SK-N-SH (cell line): ENCODE measurements at regions not wholly inside any gene's neighbourhood (a gene's known extent, or its start where the extent isn't known, plus 50 kb on each side); places are given as distances from the start of the nearest gene placed in this dataset.

Experiments
- CTCF ChIA-PET: fragments of 300-600, 350-600 bp; formaldehyde crosslinking; extraction: SDS; loops from one replicate; lab custom pipeline; 2021; lab: Yijun Ruan, JAX
- POLR2A ChIA-PET: fragments of 350-600 bp; sonication (Branson Sonifier 250); formaldehyde crosslinking; extraction: SDS; loops from one replicate; lab custom pipeline; 2020; ENCODE audit warnings: antibody characterized with exemption, inconsistent platforms; lab: Yijun Ruan, JAX
- DNase-seq: peaks from one replicate; pipeline ENCODE4 v3.0.0; 2012
- H2AFZ ChIP-seq: fragments of 200-600 bp; sonication (generic); 2 replicates; pipeline ENCODE4 v1.8.1; 2016; ENCODE audit warnings: antibody characterized with exemption, mild to moderate bottlenecking, low read depth
- H3F3A ChIP-seq: fragments of 200-600 bp; sonication (generic); replicated peaks from 2 replicates; pipeline ENCODE3; 2016; ENCODE audit warnings: antibody characterized with exemption, mild to moderate bottlenecking; ENCODE audit not compliant: insufficient read depth
- H3K27ac ChIP-seq, 2 experiments: fragments of 200-500 bp in 1 of 2; fragments of 200-600 bp in 1 of 2; sonication (Bioruptor generic) in 1 of 2; sonication (generic), shearing (Covaris generic) in 1 of 2; 2 replicates each; pipeline versions ENCODE4 v1.5.1 to v1.6.1; 2014 to 2016; ENCODE audit warnings: low read depth in 2 of 2, inconsistent platforms in 1 of 2, low read length in 1 of 2, mild to moderate bottlenecking in 1 of 2, mixed read lengths in 1 of 2
- H3K27me3 ChIP-seq: fragments of 200-600 bp; sonication (generic), shearing (Covaris generic); 2 replicates; pipeline ENCODE4 v1.6.1; 2016; ENCODE audit warnings: mixed run types; ENCODE audit not compliant: insufficient read depth
- H3K36me3 ChIP-seq, 2 experiments: fragments of 200-500 bp in 1 of 2; fragments of 200-600 bp in 1 of 2; sonication (Bioruptor generic) in 1 of 2; sonication (generic) in 1 of 2; replicated peaks in 1 of 2; 2 replicates each; pipeline versions ENCODE3 to v1.5.1; 2014 to 2016; ENCODE audit warnings: low read length in 1 of 2, mild to moderate bottlenecking in 1 of 2; ENCODE audit not compliant: insufficient read depth in 2 of 2, control insufficient read depth in 1 of 2
- H3K4me1 ChIP-seq, 2 experiments: fragments of 200-500 bp in 1 of 2; fragments of 200-600 bp in 1 of 2; sonication (Bioruptor generic) in 1 of 2; sonication (generic), shearing (Covaris generic) in 1 of 2; 2 replicates each; pipeline versions ENCODE4 v1.5.1 to v1.6.1; 2014 to 2016; ENCODE audit warnings: low read depth in 1 of 2, low read length in 1 of 2, mixed run types in 1 of 2; ENCODE audit not compliant: insufficient read depth in 2 of 2, control insufficient read depth in 1 of 2
- H3K4me2 ChIP-seq: fragments of 200-600 bp; sonication (generic), shearing (Covaris generic); 2 replicates; pipeline ENCODE4 v1.6.1; 2017; ENCODE audit warnings: mixed run types
- H3K4me3 ChIP-seq, 2 experiments: fragments of 200-500 bp in 1 of 2; fragments of 200-600 bp in 1 of 2; sonication (Bioruptor generic) in 1 of 2; sonication (generic), shearing (Covaris generic) in 1 of 2; 2 replicates each; pipeline versions ENCODE4 v1.5.1 to v1.8.1; 2014 to 2016; ENCODE audit warnings: low read depth in 2 of 2, inconsistent platforms in 1 of 2, low read length in 1 of 2, mild to moderate bottlenecking in 1 of 2, mixed read lengths in 1 of 2, moderate library complexity in 1 of 2
- H3K79me2 ChIP-seq: fragments of 200-600 bp; sonication (generic); 2 replicates; pipeline ENCODE4 v1.8.1; 2017; ENCODE audit warnings: mild to moderate bottlenecking; ENCODE audit not compliant: insufficient read depth
- H3K9ac ChIP-seq: fragments of 200-600 bp; sonication (generic); 2 replicates; pipeline ENCODE4 v1.6.1; 2017; ENCODE audit warnings: mixed run types
- H3K9me2 ChIP-seq: fragments of 200-600 bp; sonication (generic); 2 replicates; pipeline ENCODE4 v1.6.1; 2017; ENCODE audit warnings: mixed run types
- H3K9me3 ChIP-seq: fragments of 200-600 bp; sonication (generic); 2 replicates; pipeline ENCODE4 v1.6.1; 2017; ENCODE audit warnings: mixed run types, mild to moderate bottlenecking, moderate library complexity
- H4K20me1 ChIP-seq: fragments of 200-600 bp; sonication (generic); 2 replicates; pipeline ENCODE4 v1.6.1; 2017; ENCODE audit warnings: mild to moderate bottlenecking, mixed run types; ENCODE audit not compliant: insufficient read depth
- CHD2 ChIP-seq: fragments of 150-350 bp; IDR thresholded peaks from 2 replicates; pipeline ENCODE4 v1.6.1; 2018; ENCODE audit warnings: low read length; ENCODE audit not compliant: partially characterized antibody
- EP300 ChIP-seq, 2 experiments: IDR thresholded peaks; 2 replicates each; pipeline versions ENCODE4 v1.4.0 to v1.6.1; 2012; ENCODE audit warnings: borderline replicate concordance in 1 of 2, low read depth in 1 of 2, low read length in 1 of 2
- FOXJ3 ChIP-seq: sonication (generic); formaldehyde crosslinking; IDR thresholded peaks from 2 replicates; pipeline ENCODE4 v1.5.1; 2020; ENCODE audit warnings: mild to moderate bottlenecking, missing genetic modification reagents
- GABPA ChIP-seq: IDR thresholded peaks from 2 replicates; pipeline ENCODE4 v1.4.0; 2012; ENCODE audit warnings: low read depth, mild to moderate bottlenecking
- JUND ChIP-seq: IDR thresholded peaks from 2 replicates; pipeline ENCODE4 v1.4.0; 2012
- MXI1 ChIP-seq: IDR thresholded peaks from 2 replicates; pipeline ENCODE4 v1.6.1; 2012; ENCODE audit warnings: mild to moderate bottlenecking, low read depth, low read length, improper control_type of control experiment
- NRF1 ChIP-seq: IDR thresholded peaks from 2 replicates; pipeline ENCODE4 v1.6.1; 2012; ENCODE audit warnings: low read depth, mild to moderate bottlenecking, low read length
- RCOR1 ChIP-seq: fragments of 150-350 bp; IDR thresholded peaks from 2 replicates; pipeline ENCODE4 v1.6.1; 2017; ENCODE audit warnings: antibody characterized with exemption, low read length
- RFX5 ChIP-seq: IDR thresholded peaks from 2 replicates; pipeline ENCODE4 v1.6.1; 2012; ENCODE audit warnings: mild to moderate bottlenecking, improper control_type of control experiment, low read length
- RXRA ChIP-seq: IDR thresholded peaks from 2 replicates; pipeline ENCODE4 v1.4.0; 2012; ENCODE audit warnings: low read depth, mild to moderate bottlenecking, borderline replicate concordance
- SIN3A ChIP-seq: IDR thresholded peaks from 2 replicates; pipeline ENCODE4 v1.6.1; 2012; ENCODE audit warnings: low read depth, mild to moderate bottlenecking, low read length, moderate library complexity, borderline replicate concordance
- SMC3 ChIP-seq: IDR thresholded peaks from 2 replicates; pipeline ENCODE4 v1.6.1; 2012; ENCODE audit warnings: low read depth, low read length, improper control_type of control experiment
- TCF12 ChIP-seq: IDR thresholded peaks from 2 replicates; pipeline ENCODE4 v1.4.0; 2012
- WGBS: methylation state at CpG from one replicate; pipeline ENCODE4 v1.1.6; 2017; ENCODE audit warnings: low lambda C conversion rate; 5-methylcytosine and 5-hydroxymethylcytosine counted together
- TF ChIP-seq, protein P1 (sequence below): IDR thresholded peaks from 2 replicates; pipeline ENCODE4; 2012
- TF ChIP-seq, protein P2 (sequence below): IDR thresholded peaks from 2 replicates; pipeline ENCODE4 v1.4.0; 2012; ENCODE audit warnings: low read depth
- TF ChIP-seq, protein P3 (sequence below): fragments of 150-350 bp; IDR thresholded peaks from 2 replicates; pipeline ENCODE4 v1.6.1; 2017; ENCODE audit warnings: antibody characterized with exemption, low read length, low read depth, borderline replicate concordance
- TF ChIP-seq, protein P4 (sequence below): fragments of 150-350 bp; IDR thresholded peaks from 2 replicates; pipeline ENCODE4 v1.6.1; 2016; ENCODE audit warnings: mild to moderate bottlenecking, low read depth, low read length
- TF ChIP-seq, protein P5 (sequence below): IDR thresholded peaks from 2 replicates; pipeline ENCODE4 v1.6.1; 2012; ENCODE audit warnings: mild to moderate bottlenecking, low read depth, low read length, moderate library complexity

DNA sequence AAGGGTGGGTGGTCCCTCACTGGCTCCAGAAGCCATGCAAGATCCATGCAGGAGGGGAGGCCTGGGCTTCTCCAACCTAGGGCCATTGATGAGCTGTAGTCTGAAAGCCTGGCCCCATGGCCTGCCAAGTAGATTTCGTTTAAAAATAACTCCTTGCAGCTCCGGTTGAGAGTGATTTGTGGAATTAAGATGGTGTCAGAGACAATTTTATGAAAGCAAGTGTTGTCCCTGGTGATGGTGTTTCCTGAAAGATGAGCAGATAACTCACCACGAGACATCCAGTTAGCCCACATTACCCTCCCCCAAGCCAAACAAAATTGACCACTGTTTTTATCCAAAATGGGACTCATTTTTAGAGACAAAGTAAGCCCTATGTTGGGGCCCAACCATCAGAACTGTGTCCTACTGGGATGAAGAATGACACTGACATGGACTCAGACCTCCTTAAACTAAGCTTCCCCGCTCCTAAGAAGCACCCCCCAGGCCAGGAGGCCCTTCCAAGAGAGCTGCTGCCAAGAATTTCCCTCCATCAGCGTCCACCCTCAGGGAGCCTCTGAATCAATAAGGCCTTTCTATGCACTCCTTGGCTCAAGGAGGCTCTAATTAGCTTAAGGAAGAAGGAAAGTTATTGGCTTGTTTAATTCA, 174.2 kb upstream of the NCAM1 start:
- no peak overlapping the region for H3K4me3 ChIP-seq
- H3F3A ChIP-seq: peaks cover 16% of the 10 kb centered on the region
- no peak overlapping the region for H3K9ac ChIP-seq
- ChIA-PET CTCF (interaction anchor here (1.3 kb wide), 1 partner anchor 199 kb away, joined by 3 read pairs; no protein-coding TSS in a partner anchor), POLR2A (interaction anchor here (1.3 kb wide), 1 partner anchor 10 kb away, joined by 3 read pairs; no protein-coding TSS in a partner anchor)
- no peak overlapping the region for H3K27ac ChIP-seq
- no peaks in the 10 kb centered on the region for H3K36me3 ChIP-seq
- WGBS: 50% methylated on average over 5 of the region's 5 CpGs
- H3K4me1 ChIP-seq: peaks cover 26 to 33% of the 10 kb centered on the region in 2 experiments
- DNase-seq: no peak
- no peaks in the 10 kb centered on the region for H4K20me1 ChIP-seq
- 0 out of 2 replicates have a peak overlapping the region, but pooled peaks have one; percentile 71 for H3K4me2 ChIP-seq
- TF ChIP-seq FOXJ3 (CRISPR knock-in tag): no peak
- TF ChIP-seq RFX5: no peak
- TF ChIP-seq, protein P1, sequence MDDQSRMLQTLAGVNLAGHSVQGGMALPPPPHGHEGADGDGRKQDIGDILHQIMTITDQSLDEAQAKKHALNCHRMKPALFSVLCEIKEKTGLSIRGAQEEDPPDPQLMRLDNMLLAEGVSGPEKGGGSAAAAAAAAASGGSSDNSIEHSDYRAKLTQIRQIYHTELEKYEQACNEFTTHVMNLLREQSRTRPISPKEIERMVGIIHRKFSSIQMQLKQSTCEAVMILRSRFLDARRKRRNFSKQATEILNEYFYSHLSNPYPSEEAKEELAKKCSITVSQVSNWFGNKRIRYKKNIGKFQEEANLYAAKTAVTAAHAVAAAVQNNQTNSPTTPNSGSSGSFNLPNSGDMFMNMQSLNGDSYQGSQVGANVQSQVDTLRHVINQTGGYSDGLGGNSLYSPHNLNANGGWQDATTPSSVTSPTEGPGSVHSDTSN: peak; percentile 52
- no peak for TF ChIP-seq RXRA
- no peak for TF ChIP-seq NRF1
- no peak for TF ChIP-seq GABPA
- TF ChIP-seq, protein P2, sequence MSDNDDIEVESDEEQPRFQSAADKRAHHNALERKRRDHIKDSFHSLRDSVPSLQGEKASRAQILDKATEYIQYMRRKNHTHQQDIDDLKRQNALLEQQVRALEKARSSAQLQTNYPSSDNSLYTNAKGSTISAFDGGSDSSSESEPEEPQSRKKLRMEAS: no peak
- TF ChIP-seq SIN3A: no peak
- TF ChIP-seq, protein P3, sequence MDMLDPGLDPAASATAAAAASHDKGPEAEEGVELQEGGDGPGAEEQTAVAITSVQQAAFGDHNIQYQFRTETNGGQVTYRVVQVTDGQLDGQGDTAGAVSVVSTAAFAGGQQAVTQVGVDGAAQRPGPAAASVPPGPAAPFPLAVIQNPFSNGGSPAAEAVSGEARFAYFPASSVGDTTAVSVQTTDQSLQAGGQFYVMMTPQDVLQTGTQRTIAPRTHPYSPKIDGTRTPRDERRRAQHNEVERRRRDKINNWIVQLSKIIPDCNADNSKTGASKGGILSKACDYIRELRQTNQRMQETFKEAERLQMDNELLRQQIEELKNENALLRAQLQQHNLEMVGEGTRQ: no peak
- TF ChIP-seq EP300 (IDR thresholded peaks at IDR 0.05; ENCODE audit: borderline replicate concordance in 1 of 2, low read depth in 1 of 2, low read length in 1 of 2): 0 out of 4 replicates have a peak, but pooled peaks of 1 of the 2 experiments have one; percentile 23
- 0 out of 2 replicates have a peak, but pooled peaks have one; percentile 21 for TF ChIP-seq TCF12
- no peak overlapping the region for H2AFZ ChIP-seq
- no peaks in the 10 kb centered on the region for H3K79me2 ChIP-seq
- H3K9me3 ChIP-seq: no peaks in the 10 kb centered on the region
- no peaks in the 10 kb centered on the region for H3K9me2 ChIP-seq
- H3K27me3 ChIP-seq: no peaks in the 10 kb centered on the region

DNA sequence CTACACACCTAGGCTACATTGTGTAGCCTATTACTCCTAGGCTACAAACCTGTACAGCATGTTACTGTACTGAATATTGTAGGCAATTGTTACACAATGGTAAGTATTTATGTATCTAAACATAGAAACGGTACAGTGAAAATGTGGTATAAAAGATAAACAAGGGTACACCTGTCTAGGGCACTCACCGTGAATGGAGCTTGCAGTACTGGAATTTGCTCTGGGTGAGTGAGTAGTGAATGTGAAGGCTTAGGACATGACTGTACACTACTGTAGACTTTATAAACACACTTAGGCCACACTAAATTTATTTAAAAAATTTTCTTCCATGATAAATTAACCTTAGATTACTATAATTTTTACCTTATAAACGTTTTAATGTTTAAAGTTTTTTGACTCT, 171.7 kb upstream of the NCAM1 start:
- H3K4me3 ChIP-seq: no peak overlapping the region
- H3K4me1 ChIP-seq: peaks cover 18 to 26% of the 10 kb centered on the region in 2 experiments
- DNase-seq: no peak
- no peak overlapping the region for H3K9ac ChIP-seq
- H3K9me2 ChIP-seq: no peaks in the 10 kb centered on the region
- H3K27me3 ChIP-seq: no peaks in the 10 kb centered on the region
- no peaks in the 10 kb centered on the region for H3K36me3 ChIP-seq
- peaks cover 16% of the 10 kb centered on the region for H3F3A ChIP-seq
- ChIA-PET POLR2A (no interaction called here), CTCF (interaction anchor here (1.5 to 1.8 kb wide), 2 partner anchors 204 to 500 kb away, joined by 3 to 6 read pairs; no protein-coding TSS in a partner anchor)
- H3K79me2 ChIP-seq: no peaks in the 10 kb centered on the region
- 60% methylated on average over 3 of the region's 3 CpGs for WGBS
- no peaks in the 10 kb centered on the region for H4K20me1 ChIP-seq
- H3K9me3 ChIP-seq: no peaks in the 10 kb centered on the region
- H3K4me2 ChIP-seq: no peak overlapping the region
- no peak overlapping the region for H2AFZ ChIP-seq
- H3K27ac ChIP-seq: no peak overlapping the region
- TF ChIP-seq, protein P2: no peak
- no peak for TF ChIP-seq JUND
- no peak for TF ChIP-seq RCOR1
- TF ChIP-seq, protein P4, sequence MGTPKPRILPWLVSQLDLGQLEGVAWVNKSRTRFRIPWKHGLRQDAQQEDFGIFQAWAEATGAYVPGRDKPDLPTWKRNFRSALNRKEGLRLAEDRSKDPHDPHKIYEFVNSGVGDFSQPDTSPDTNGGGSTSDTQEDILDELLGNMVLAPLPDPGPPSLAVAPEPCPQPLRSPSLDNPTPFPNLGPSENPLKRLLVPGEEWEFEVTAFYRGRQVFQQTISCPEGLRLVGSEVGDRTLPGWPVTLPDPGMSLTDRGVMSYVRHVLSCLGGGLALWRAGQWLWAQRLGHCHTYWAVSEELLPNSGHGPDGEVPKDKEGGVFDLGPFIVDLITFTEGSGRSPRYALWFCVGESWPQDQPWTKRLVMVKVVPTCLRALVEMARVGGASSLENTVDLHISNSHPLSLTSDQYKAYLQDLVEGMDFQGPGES: no peak
- no peak for TF ChIP-seq CHD2
- TF ChIP-seq NRF1: no peak
- TF ChIP-seq GABPA: no peak
- TF ChIP-seq MXI1: no peak
- TF ChIP-seq, protein P5, sequence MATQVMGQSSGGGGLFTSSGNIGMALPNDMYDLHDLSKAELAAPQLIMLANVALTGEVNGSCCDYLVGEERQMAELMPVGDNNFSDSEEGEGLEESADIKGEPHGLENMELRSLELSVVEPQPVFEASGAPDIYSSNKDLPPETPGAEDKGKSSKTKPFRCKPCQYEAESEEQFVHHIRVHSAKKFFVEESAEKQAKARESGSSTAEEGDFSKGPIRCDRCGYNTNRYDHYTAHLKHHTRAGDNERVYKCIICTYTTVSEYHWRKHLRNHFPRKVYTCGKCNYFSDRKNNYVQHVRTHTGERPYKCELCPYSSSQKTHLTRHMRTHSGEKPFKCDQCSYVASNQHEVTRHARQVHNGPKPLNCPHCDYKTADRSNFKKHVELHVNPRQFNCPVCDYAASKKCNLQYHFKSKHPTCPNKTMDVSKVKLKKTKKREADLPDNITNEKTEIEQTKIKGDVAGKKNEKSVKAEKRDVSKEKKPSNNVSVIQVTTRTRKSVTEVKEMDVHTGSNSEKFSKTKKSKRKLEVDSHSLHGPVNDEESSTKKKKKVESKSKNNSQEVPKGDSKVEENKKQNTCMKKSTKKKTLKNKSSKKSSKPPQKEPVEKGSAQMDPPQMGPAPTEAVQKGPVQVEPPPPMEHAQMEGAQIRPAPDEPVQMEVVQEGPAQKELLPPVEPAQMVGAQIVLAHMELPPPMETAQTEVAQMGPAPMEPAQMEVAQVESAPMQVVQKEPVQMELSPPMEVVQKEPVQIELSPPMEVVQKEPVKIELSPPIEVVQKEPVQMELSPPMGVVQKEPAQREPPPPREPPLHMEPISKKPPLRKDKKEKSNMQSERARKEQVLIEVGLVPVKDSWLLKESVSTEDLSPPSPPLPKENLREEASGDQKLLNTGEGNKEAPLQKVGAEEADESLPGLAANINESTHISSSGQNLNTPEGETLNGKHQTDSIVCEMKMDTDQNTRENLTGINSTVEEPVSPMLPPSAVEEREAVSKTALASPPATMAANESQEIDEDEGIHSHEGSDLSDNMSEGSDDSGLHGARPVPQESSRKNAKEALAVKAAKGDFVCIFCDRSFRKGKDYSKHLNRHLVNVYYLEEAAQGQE: no peak
- TF ChIP-seq SMC3: no peak
- TF ChIP-seq, protein P3: no peak
